ENCODE measurements at regions not wholly inside any gene's neighbourhood (a gene's known extent, or its start where the extent isn't known, plus 50 kb on each side); places are given as distances from the start of the nearest gene placed in this dataset.

GRCh38 chr5:30069441-30070263 lies 1123.8 kb upstream of the CDH6 start:
- no peaks in the 10 kb centered on the region for H3K9me3 ChIP-seq
- no peak for ATAC-seq (ENCODE audit: insufficient number of reproducible peaks, low FRiP score, low read depth)

GRCh38 chr5:30063503-30063902 lies 1130.0 kb upstream of the CDH6 start:
- Histone ChIP-seq H3K27me3 (replicated peaks; ENCODE audit: insufficient read depth) (no peaks in the 10 kb centered on the region), H3K27ac (no peak overlapping the region), H3K36me3 (no peaks in the 10 kb centered on the region), H3K4me3 (no peak overlapping the region), H3K4me1 (ENCODE audit: control insufficient read depth in 1 of 2, low read depth in 2 of 2) (no peaks in the 10 kb centered on the region), H3K9me3 (no peaks in the 10 kb centered on the region)
- TF ChIP-seq CTCF (IDR thresholded peaks at IDR 0.05): no peak
- ATAC-seq (ENCODE audit: insufficient number of reproducible peaks, low FRiP score, low read depth): no peak
- DNase-seq (ENCODE audit: low spot score): no peak

More at GRCh38 chr5:30069441-30070263, 1123.8 kb upstream of the CDH6 start:
- H3K27me3 ChIP-seq (replicated peaks; ENCODE audit: insufficient read depth): no peaks in the 10 kb centered on the region
- DNase-seq (ENCODE audit: low spot score): no peak
- no peaks in the 10 kb centered on the region for H3K4me1 ChIP-seq (ENCODE audit: control insufficient read depth in 1 of 2, low read depth in 2 of 2)
- no peaks in the 10 kb centered on the region for H3K36me3 ChIP-seq
- no peak for TF ChIP-seq CTCF (IDR thresholded peaks at IDR 0.05)
- no peak overlapping the region for H3K4me3 ChIP-seq
- no peak overlapping the region for H3K27ac ChIP-seq

GRCh38 chr5:30051976-30052375 lies 1141.5 kb upstream of the CDH6 start:
- no peaks in the 10 kb centered on the region for H3K36me3 ChIP-seq
- no peak overlapping the region for H3K27ac ChIP-seq
- H3K4me1 ChIP-seq (ENCODE audit: control insufficient read depth in 1 of 2, low read depth in 2 of 2): no peaks in the 10 kb centered on the region
- DNase-seq (ENCODE audit: low spot score) (no peak), ATAC-seq (ENCODE audit: insufficient number of reproducible peaks, low FRiP score, low read depth) (no peak)
- H3K9me3 ChIP-seq: no peaks in the 10 kb centered on the region
- H3K4me3 ChIP-seq: no peak overlapping the region
- no peak for TF ChIP-seq CTCF (IDR thresholded peaks at IDR 0.05)
- no peaks in the 10 kb centered on the region for H3K27me3 ChIP-seq (replicated peaks; ENCODE audit: insufficient read depth)

GRCh38 chr5:30050056-30050815 lies 1143.2 kb upstream of the CDH6 start:
- no peaks in the 10 kb centered on the region for H3K36me3 ChIP-seq
- H3K27me3 ChIP-seq (replicated peaks; ENCODE audit: insufficient read depth): no peaks in the 10 kb centered on the region
- ATAC-seq (ENCODE audit: insufficient number of reproducible peaks, low FRiP score, low read depth) (no peak), DNase-seq (ENCODE audit: low spot score) (no peak)
- TF ChIP-seq CTCF (IDR thresholded peaks at IDR 0.05): no peak
- no peaks in the 10 kb centered on the region for H3K4me1 ChIP-seq (ENCODE audit: control insufficient read depth in 1 of 2, low read depth in 2 of 2)
- H3K4me3 ChIP-seq: no peak overlapping the region
- H3K27ac ChIP-seq: no peak overlapping the region
- H3K9me3 ChIP-seq: no peaks in the 10 kb centered on the region

GRCh38 chr5:30042677-30043076 lies 1150.8 kb upstream of the CDH6 start:
- no peak for TF ChIP-seq CTCF (IDR thresholded peaks at IDR 0.05)
- H3K27ac ChIP-seq: no peak overlapping the region
- ATAC-seq (ENCODE audit: insufficient number of reproducible peaks, low FRiP score, low read depth): no peak

More at GRCh38 chr5:30042677-30043076, 1150.8 kb upstream of the CDH6 start:
- no peak overlapping the region for H3K4me3 ChIP-seq
- H3K36me3 ChIP-seq: no peaks in the 10 kb centered on the region
- no peaks in the 10 kb centered on the region for H3K27me3 ChIP-seq (replicated peaks; ENCODE audit: insufficient read depth)
- no peak for DNase-seq (ENCODE audit: low spot score)
- H3K4me1 ChIP-seq (ENCODE audit: control insufficient read depth in 1 of 2, low read depth in 2 of 2): no peaks in the 10 kb centered on the region
- H3K9me3 ChIP-seq: no peaks in the 10 kb centered on the region
